K562 (cell line): ENCODE measurements at regions not wholly inside any gene's neighbourhood (a gene's known extent, or its start where the extent isn't known, plus 50 kb on each side); places are given as distances from the start of the nearest gene placed in this dataset.

Experiments
- ATAC-seq: fragments of 200-7000 bp; cut with Tn5 transposase; 3 replicates; pipeline ENCODE4 v1.9.1; 2020; ENCODE audit warnings: moderate library complexity
- BruUV-seq: library from RNA; stranded (reverse); fragments of 400-500 nt; replicated peaks from 2 replicates; lab custom pipeline; 2021; lab: Mats Ljungman, UMichigan
- CTCF ChIA-PET: fragments of 300-600 bp; formaldehyde crosslinking; extraction: SDS; loops from one replicate; lab custom pipeline; 2021; ENCODE audit warnings: low intra/inter-chr PET ratio; lab: Yijun Ruan, JAX
- POLR2A ChIA-PET: fragments of 300-600, 350-650 bp; sonication (Branson Sonifier 250); formaldehyde crosslinking; extraction: SDS; loops from one replicate; lab custom pipeline; 2021; ENCODE audit warnings: antibody characterized with exemption, inconsistent platforms; lab: Yijun Ruan, JAX
- DNase-seq, 4 experiments: peaks; one replicate each; pipeline versions ENCODE4 v3.0.0 to v3.0.0-alpha.2; 2011 to 2018; ENCODE audit warnings: low spot score in 3 of 4, mixed read lengths in 3 of 4; ENCODE audit errors: extremely low read depth in 1 of 4
- FAIRE-seq: peaks from 2 replicates; lab custom pipeline; 2011; peaks lifted over from hg19 to GRCh38; lab: Jason Lieb, UNC
- H2AFZ ChIP-seq: 2 replicates; pipeline ENCODE4 v1.6.0; 2011; ENCODE audit warnings: low read depth, low read length, control low read depth, inconsistent platforms
- H3K27ac ChIP-seq: fragments of 200-600 bp; 3 replicates; pipeline ENCODE4 v1.8.0; 2011; ENCODE audit warnings: low read depth, mild to moderate bottlenecking, control low read depth, inconsistent platforms, low read length, moderate library complexity, mixed read lengths; ENCODE audit errors: extremely low read depth
- H3K27me3 ChIP-seq, 2 experiments: fragments of 300-600 bp in 1 of 2; 2 replicates in 1 of 2; 3 replicates in 1 of 2; pipeline versions ENCODE4 v1.6.0 to v1.8.0; 2011; ENCODE audit warnings: inconsistent platforms in 2 of 2, low read length in 2 of 2, mild to moderate bottlenecking in 1 of 2, mixed read lengths in 1 of 2, moderate library complexity in 1 of 2; ENCODE audit not compliant: control insufficient read depth in 2 of 2, insufficient read depth in 2 of 2
- H3K36me3 ChIP-seq: fragments of 300-600 bp; 3 replicates; pipeline ENCODE4 v1.8.0; 2011; ENCODE audit warnings: mild to moderate bottlenecking, low read length, inconsistent platforms; ENCODE audit not compliant: control insufficient read depth, insufficient read depth
- H3K4me1 ChIP-seq, 2 experiments: fragments of 200-600 bp in 1 of 2; replicated peaks in 1 of 2; 2 replicates in 1 of 2; 3 replicates in 1 of 2; pipeline versions ENCODE4 v1.5.1 to v1.8.0; 2011; ENCODE audit warnings: inconsistent platforms in 2 of 2, low read length in 2 of 2, mild to moderate bottlenecking in 1 of 2, mixed read lengths in 1 of 2, moderate library complexity in 1 of 2; ENCODE audit not compliant: control insufficient read depth in 2 of 2, insufficient read depth in 2 of 2
- H3K4me2 ChIP-seq: 2 replicates; pipeline ENCODE4 v1.6.1; 2011; ENCODE audit warnings: low read length, control low read depth, inconsistent platforms, mixed read lengths; ENCODE audit not compliant: insufficient read depth
- H3K4me3 ChIP-seq: fragments of 200-600 bp; sonication (generic), shearing (Covaris generic); 2 replicates; pipeline ENCODE4 v1.5.1; 2016; ENCODE audit warnings: control low read depth, inconsistent platforms
- H3K79me2 ChIP-seq: fragments of 200-600 bp; 3 replicates; pipeline ENCODE4 v1.8.0; 2011; ENCODE audit warnings: low read length, inconsistent platforms; ENCODE audit not compliant: control insufficient read depth, insufficient read depth
- H3K9ac ChIP-seq, 2 experiments: 2 replicates each; pipeline versions ENCODE4 v1.6.0 to v1.6.1; 2011; ENCODE audit warnings: low read depth in 2 of 2, low read length in 2 of 2, control low read depth in 1 of 2, inconsistent platforms in 1 of 2, mild to moderate bottlenecking in 1 of 2, mixed read lengths in 1 of 2; ENCODE audit not compliant: insufficient read depth in 1 of 2
- H3K9me1 ChIP-seq: one replicate; pipeline ENCODE4 v1.6.0; 2011; ENCODE audit warnings: inconsistent platforms, mild to moderate bottlenecking, low read length, moderate library complexity; ENCODE audit not compliant: control insufficient read depth, insufficient read depth
- H3K9me3 ChIP-seq: replicated peaks from 2 replicates; pipeline ENCODE4 v1.5.1; 2011; ENCODE audit warnings: low read depth, low read length, inconsistent platforms; ENCODE audit not compliant: control insufficient read depth, insufficient read depth
- H4K20me1 ChIP-seq: replicated peaks from 2 replicates; pipeline ENCODE4 v1.6.1; 2011; ENCODE audit warnings: low read length, inconsistent platforms, mixed read lengths; ENCODE audit not compliant: control insufficient read depth, insufficient read depth
- ETV1 ChIP-seq: fragments of 450-650 bp; conservative IDR thresholded peaks from 2 replicates; pipeline ENCODE4 v1.6.1; 2016; ENCODE audit warnings: missing genetic modification characterization, control low read depth, low read depth, missing compliant biosample characterization
- FOXA3 ChIP-seq, 2 experiments: fragments of 450-650 bp in 1 of 2; sonication (generic) in 1 of 2; formaldehyde crosslinking; IDR thresholded peaks in 1 of 2; conservative IDR thresholded peaks in 1 of 2; 2 replicates each; pipeline versions ENCODE4 v1.4.0 to v1.8.0; 2020 to 2022; ENCODE audit warnings: mild to moderate bottlenecking in 2 of 2, missing genetic modification reagents in 1 of 2
- KDM4B ChIP-seq, 2 experiments: fragments of 450-650 bp in 1 of 2; sonication (generic) in 1 of 2; IDR thresholded peaks; 2 replicates each; pipeline ENCODE4 v1.6.1; 2016 to 2017; ENCODE audit warnings: borderline replicate concordance in 2 of 2, antibody characterized with exemption in 1 of 2, low read depth in 1 of 2, mild to moderate bottlenecking in 1 of 2
- RNF2 ChIP-seq: sonication (generic); IDR thresholded peaks from 2 replicates; pipeline ENCODE4 v1.6.1; 2016
- SMARCE1 ChIP-seq: fragments of 450-650 bp; IDR thresholded peaks from 2 replicates; pipeline ENCODE4 v1.7.1; 2016; ENCODE audit warnings: mild to moderate bottlenecking
- TRIM24 ChIP-seq, 2 experiments: fragments of 450-650 bp; IDR thresholded peaks; 2 replicates each; pipeline ENCODE4 v1.6.1; 2016
- ZFP36 ChIP-seq: fragments of 150-350 bp; IDR thresholded peaks from 2 replicates; pipeline ENCODE4 v1.6.1; 2018; ENCODE audit warnings: low read length, low read depth; ENCODE audit not compliant: partially characterized antibody
- ZNF121 ChIP-seq: sonication (generic); formaldehyde crosslinking; conservative IDR thresholded peaks from 2 replicates; pipeline ENCODE4 v1.8.0; 2022; ENCODE audit warnings: missing genetic modification reagents
- ZSCAN32 ChIP-seq: fragments of 450-650 bp; formaldehyde crosslinking; IDR thresholded peaks from 2 replicates; pipeline ENCODE4 v1.4.0; 2020; ENCODE audit warnings: mild to moderate bottlenecking, moderate library complexity
- WGBS: fragments of 100-300 bp; shearing (Covaris generic); methylation state at CpG from one replicate; pipeline ENCODE4 v1.1.6; 2016; ENCODE audit warnings: low coverage, mixed read lengths; ENCODE audit not compliant: insufficient coverage; ENCODE audit errors: missing lambda C conversion rate; 5-methylcytosine and 5-hydroxymethylcytosine counted together
- in situ Hi-C: fragments of 300-500 bp; cut with MboI; formaldehyde crosslinking; loops from 4 replicates; pipeline ENCODE4 v1.15.0; 2018; ENCODE audit warnings: inconsistent platforms, mixed read lengths
- intact Hi-C: fragments of 100-400 bp; cut with micrococcal nuclease; formaldehyde crosslinking; loops from 2 replicates; pipeline ENCODE4 v1.14.2; 2022
- TF ChIP-seq, protein P1 (sequence below), 2 experiments: fragments of 450-650 bp in 1 of 2; sonication (generic) in 1 of 2; formaldehyde crosslinking in 1 of 2; IDR thresholded peaks in 1 of 2; conservative IDR thresholded peaks in 1 of 2; 2 replicates each; pipeline versions ENCODE4 v1.6.1 to v1.8.1; 2016 to 2023; ENCODE audit warnings: mild to moderate bottlenecking in 2 of 2, moderate library complexity in 2 of 2, inconsistent platforms in 1 of 2, missing genetic modification reagents in 1 of 2
- TF ChIP-seq, protein P2 (sequence below): fragments of 450-650 bp; IDR thresholded peaks from 2 replicates; pipeline ENCODE4 v1.6.1; 2017; ENCODE audit warnings: antibody characterized with exemption, mild to moderate bottlenecking

DNA sequence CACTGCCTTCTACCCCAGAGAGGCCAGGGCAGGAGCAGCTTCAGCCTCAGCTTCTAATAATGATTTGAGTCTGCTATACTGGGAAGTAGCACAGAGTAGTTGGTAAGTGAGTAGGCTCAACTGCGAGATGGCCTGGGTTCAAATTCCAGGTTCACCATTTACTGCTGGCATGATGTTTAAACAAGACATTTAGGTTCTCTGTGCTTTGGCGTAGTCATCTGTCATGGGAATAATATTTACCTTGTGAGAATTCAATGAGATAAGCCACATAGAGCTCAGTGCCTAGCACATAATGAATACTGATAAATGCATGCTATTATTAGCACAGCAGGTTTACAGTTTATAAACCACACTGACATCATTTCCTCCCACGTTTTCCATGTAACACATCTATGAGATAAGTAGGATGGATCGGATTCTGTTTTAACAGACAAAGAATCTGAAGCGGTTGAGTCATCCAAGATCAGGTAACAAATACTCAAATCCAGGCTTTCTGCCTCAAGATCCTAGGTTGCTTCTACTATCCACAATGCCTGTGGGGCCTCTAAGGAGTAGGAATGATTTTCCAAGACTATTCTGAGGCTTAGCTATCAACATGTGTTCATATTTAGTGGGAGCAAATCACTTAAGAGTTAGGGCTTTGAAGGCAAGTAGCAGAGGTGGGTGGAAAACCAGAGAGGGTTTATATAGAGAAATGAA, 72.9 kb upstream of the DTNBP1 start:
- in situ Hi-C loops (no loop called here), intact Hi-C loops (no loop called here)
- no peak overlapping the region for H3K4me3 ChIP-seq
- ATAC-seq (peak; percentile 42), FAIRE-seq (no peak), DNase-seq (peak; percentile 35 to 75 (median 46))
- H4K20me1 ChIP-seq: no peaks in the 10 kb centered on the region
- no peaks in the 10 kb centered on the region for H3K36me3 ChIP-seq
- peaks cover 13 to 56% of the 10 kb centered on the region in 2 experiments for H3K4me1 ChIP-seq
- H3K9ac ChIP-seq: peak overlapping the region in 1 of 2 experiments; percentile 29; a peak in 2 of 4 replicates
- CTCF ChIA-PET: no interaction called here
- H2AFZ ChIP-seq: peak overlapping the region; percentile 64
- peak overlapping the region; percentile 15; the same call in 1 of the 2 replicates for H3K4me2 ChIP-seq
- H3K9me3 ChIP-seq: no peaks in the 10 kb centered on the region
- H3K9me1 ChIP-seq: no peaks in the 10 kb centered on the region
- 3% methylated on average over 5 of the region's 5 CpGs for WGBS
- no peaks in the 10 kb centered on the region for H3K79me2 ChIP-seq
- POLR2A ChIA-PET: interaction anchor here (0.6 to 1.2 kb wide), 3 partner anchors 11 to 530 kb away, joined by 3 read pairs; no protein-coding TSS in a partner anchor
- peak overlapping the region; percentile 61 for H3K27ac ChIP-seq
- no peaks in the 10 kb centered on the region for H3K27me3 ChIP-seq
- BruUV-seq: no TSS peak
- TF ChIP-seq, protein P1, sequence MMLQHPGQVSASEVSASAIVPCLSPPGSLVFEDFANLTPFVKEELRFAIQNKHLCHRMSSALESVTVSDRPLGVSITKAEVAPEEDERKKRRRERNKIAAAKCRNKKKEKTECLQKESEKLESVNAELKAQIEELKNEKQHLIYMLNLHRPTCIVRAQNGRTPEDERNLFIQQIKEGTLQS (IDR thresholded peaks at IDR 0.05): peak; percentile 95
- TF ChIP-seq, protein P1 (CRISPR knock-in tag; conservative IDR thresholded peaks at IDR 0.05): peak; percentile 69; the same call in 1 of the 2 replicates
- peak; percentile 83 for TF ChIP-seq SMARCE1
- no peak for TF ChIP-seq ZNF121 (CRISPR knock-in tag)
- TF ChIP-seq ETV1 (tag): peak; percentile 76
- no peak for TF ChIP-seq ZFP36
- peak in 1 of 2 experiments; percentile 66; a peak in 2 of 4 replicates for TF ChIP-seq FOXA3 (CRISPR knock-in tag; conservative IDR thresholded peaks at IDR 0.05 in 1 of 2, IDR thresholded peaks at IDR 0.05 in 1 of 2)
- no peak for TF ChIP-seq ZSCAN32 (CRISPR knock-in tag)
- peak; percentile 23; the same call in 1 of the 2 replicates for TF ChIP-seq RNF2
- TF ChIP-seq TRIM24 (IDR thresholded peaks at IDR 0.05): peak in 1 of 2 experiments; percentile 52; a peak in 2 of 4 replicates
- TF ChIP-seq KDM4B (IDR thresholded peaks at IDR 0.05; ENCODE audit: borderline replicate concordance in 2 of 2, low read depth in 1 of 2): no peak
- TF ChIP-seq, protein P2, sequence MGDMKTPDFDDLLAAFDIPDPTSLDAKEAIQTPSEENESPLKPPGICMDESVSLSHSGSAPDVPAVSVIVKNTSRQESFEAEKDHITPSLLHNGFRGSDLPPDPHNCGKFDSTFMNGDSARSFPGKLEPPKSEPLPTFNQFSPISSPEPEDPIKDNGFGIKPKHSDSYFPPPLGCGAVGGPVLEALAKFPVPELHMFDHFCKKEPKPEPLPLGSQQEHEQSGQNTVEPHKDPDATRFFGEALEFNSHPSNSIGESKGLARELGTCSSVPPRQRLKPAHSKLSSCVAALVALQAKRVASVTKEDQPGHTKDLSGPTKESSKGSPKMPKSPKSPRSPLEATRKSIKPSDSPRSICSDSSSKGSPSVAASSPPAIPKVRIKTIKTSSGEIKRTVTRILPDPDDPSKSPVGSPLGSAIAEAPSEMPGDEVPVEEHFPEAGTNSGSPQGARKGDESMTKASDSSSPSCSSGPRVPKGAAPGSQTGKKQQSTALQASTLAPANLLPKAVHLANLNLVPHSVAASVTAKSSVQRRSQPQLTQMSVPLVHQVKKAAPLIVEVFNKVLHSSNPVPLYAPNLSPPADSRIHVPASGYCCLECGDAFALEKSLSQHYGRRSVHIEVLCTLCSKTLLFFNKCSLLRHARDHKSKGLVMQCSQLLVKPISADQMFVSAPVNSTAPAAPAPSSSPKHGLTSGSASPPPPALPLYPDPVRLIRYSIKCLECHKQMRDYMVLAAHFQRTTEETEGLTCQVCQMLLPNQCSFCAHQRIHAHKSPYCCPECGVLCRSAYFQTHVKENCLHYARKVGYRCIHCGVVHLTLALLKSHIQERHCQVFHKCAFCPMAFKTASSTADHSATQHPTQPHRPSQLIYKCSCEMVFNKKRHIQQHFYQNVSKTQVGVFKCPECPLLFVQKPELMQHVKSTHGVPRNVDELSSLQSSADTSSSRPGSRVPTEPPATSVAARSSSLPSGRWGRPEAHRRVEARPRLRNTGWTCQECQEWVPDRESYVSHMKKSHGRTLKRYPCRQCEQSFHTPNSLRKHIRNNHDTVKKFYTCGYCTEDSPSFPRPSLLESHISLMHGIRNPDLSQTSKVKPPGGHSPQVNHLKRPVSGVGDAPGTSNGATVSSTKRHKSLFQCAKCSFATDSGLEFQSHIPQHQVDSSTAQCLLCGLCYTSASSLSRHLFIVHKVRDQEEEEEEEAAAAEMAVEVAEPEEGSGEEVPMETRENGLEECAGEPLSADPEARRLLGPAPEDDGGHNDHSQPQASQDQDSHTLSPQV: peak; percentile 60
